Transverse colon (tissue), 4 donors: ENCODE measurements at regions not wholly inside any gene's neighbourhood (a gene's known extent, or its start where the extent isn't known, plus 50 kb on each side); places are given as distances from the start of the nearest gene placed in this dataset.

Source experiments
- DNase-seq: peaks from one replicate; pipeline ENCODE4 v3.0.0-alpha.2; 2019
- H3K27ac ChIP-seq, 4 donors: fragments of 200-600 bp; sonication (generic); 2 replicates each; pipeline ENCODE4 v1.5.1; 2016 to 2018; ENCODE audit warnings: inconsistent platforms in 4 of 4
- H3K27me3 ChIP-seq: fragments of 200-600 bp; sonication (generic); 2 replicates; pipeline ENCODE4 v1.5.1; 2017; ENCODE audit warnings: inconsistent platforms
- H3K36me3 ChIP-seq, 4 donors: fragments of 200-600 bp; sonication (generic); 2 replicates each; pipeline ENCODE4 v1.5.1; 2017 to 2019; ENCODE audit warnings: inconsistent platforms in 4 of 4
- H3K4me1 ChIP-seq, 4 donors: fragments of 200-600 bp; sonication (generic); 2 replicates each; pipeline ENCODE4 v1.5.1; 2017 to 2020; ENCODE audit warnings: inconsistent platforms in 4 of 4
- H3K4me3 ChIP-seq, 4 donors: fragments of 200-600 bp; sonication (generic); 1 replicate in 1 of 4; 2 replicates in 3 of 4; pipeline versions ENCODE4 v1.5.1 to v1.6.1; 2017 to 2019; ENCODE audit warnings: inconsistent platforms in 4 of 4
- H3K9me3 ChIP-seq, 2 donors: fragments of 200-600 bp; sonication (generic); 2 replicates each; pipeline ENCODE4 v1.5.1; 2017 to 2019; ENCODE audit warnings: inconsistent platforms in 2 of 2
- EP300 ChIP-seq: sonication (generic); formaldehyde crosslinking; IDR thresholded peaks from one replicate; pipeline ENCODE4 v1.6.1; 2017; ENCODE audit warnings: antibody characterized with exemption, low read depth
- POLR2A ChIP-seq: fragments of 450-650 bp; IDR thresholded peaks from one replicate; pipeline ENCODE4 v1.6.1; 2016; ENCODE audit warnings: antibody characterized with exemption, mild to moderate bottlenecking, moderate library complexity
- POLR2AphosphoS5 ChIP-seq, 3 donors: sonication (generic); formaldehyde crosslinking; IDR thresholded peaks; one replicate each; pipeline ENCODE4 v1.6.1; 2016; ENCODE audit warnings: antibody characterized with exemption in 3 of 3
- WGBS, 2 donors: methylation state at CpG; one replicate each; pipeline ENCODE4 v1.1.5; 2018; ENCODE audit warnings: low coverage in 1 of 2; 5-methylcytosine and 5-hydroxymethylcytosine counted together
- in situ Hi-C, 4 donors: fragments of 200-750 bp; cut with MboI; loops; one replicate each; pipeline versions ENCODE4 v1.15.0 to v1.15.1; 2017; ENCODE audit warnings: low sequenced_read_pairs in 3 of 4, low pct_ligation_motif_present in 1 of 4, low pct_unique_long_range_greater_than_20kb in 1 of 4
- intact Hi-C: fragments of 100-400 bp; cut with DNase I; formaldehyde crosslinking; loops from one replicate; pipeline ENCODE4 v1.15.1; 2023; ENCODE audit warnings: low total_unique reads
- TF ChIP-seq, protein P1 (sequence below), 5 experiments: fragments of 200-600 bp in 3 of 5; fragments of 450-650 bp in 2 of 5; sonication (generic) in 3 of 5; IDR thresholded peaks; 1 replicate in 2 of 5; 2 replicates in 3 of 5; pipeline ENCODE4 v1.5.1; 2016 to 2017; ENCODE audit warnings: antibody characterized with exemption in 5 of 5, inconsistent platforms in 3 of 5, mild to moderate bottlenecking in 2 of 5, moderate library complexity in 1 of 5

DNA sequence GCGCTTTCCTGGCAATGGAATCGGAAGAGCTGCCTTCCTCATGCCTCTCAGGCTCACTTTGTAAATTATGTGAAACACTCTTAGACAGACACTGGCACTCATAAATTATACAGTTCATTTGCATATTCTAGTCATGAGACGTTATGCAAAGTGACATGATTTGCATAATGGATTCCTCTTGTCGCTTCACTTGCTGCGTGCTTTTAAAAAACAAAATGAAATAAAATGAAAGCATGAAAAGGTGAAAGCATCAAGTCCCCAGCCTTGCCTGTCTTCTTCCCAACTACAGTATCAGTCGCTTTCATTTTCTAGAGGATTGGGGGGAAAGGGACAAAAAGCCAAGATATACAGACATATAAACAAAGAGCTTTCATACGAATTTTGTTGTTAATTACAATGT is 252.8 kb upstream of the PMFBP1 start:
- 86 to 89% methylated on average over 7 of the region's 7 CpGs for WGBS, 2 donors
- Histone ChIP-seq H3K9me3 (peaks cover 13 to 17% of the 10 kb centered on the region in 2 donors), H3K4me3 (no peak overlapping the region), H3K4me1 (no peaks in the 10 kb centered on the region), H3K36me3 (no peaks in the 10 kb centered on the region), H3K27me3 (no peaks in the 10 kb centered on the region), H3K27ac (no peak overlapping the region)
- in situ Hi-C loops = no loop called here
- intact Hi-C loops = no loop called here
- DNase-seq = no peak
- TF ChIP-seq POLR2A (no peak), POLR2AphosphoS5 (IDR thresholded peaks at IDR 0.05) (no peak), EP300 (no peak)
- TF ChIP-seq, protein P1, sequence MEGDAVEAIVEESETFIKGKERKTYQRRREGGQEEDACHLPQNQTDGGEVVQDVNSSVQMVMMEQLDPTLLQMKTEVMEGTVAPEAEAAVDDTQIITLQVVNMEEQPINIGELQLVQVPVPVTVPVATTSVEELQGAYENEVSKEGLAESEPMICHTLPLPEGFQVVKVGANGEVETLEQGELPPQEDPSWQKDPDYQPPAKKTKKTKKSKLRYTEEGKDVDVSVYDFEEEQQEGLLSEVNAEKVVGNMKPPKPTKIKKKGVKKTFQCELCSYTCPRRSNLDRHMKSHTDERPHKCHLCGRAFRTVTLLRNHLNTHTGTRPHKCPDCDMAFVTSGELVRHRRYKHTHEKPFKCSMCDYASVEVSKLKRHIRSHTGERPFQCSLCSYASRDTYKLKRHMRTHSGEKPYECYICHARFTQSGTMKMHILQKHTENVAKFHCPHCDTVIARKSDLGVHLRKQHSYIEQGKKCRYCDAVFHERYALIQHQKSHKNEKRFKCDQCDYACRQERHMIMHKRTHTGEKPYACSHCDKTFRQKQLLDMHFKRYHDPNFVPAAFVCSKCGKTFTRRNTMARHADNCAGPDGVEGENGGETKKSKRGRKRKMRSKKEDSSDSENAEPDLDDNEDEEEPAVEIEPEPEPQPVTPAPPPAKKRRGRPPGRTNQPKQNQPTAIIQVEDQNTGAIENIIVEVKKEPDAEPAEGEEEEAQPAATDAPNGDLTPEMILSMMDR (IDR thresholded peaks at IDR 0.05) = no peak

DNA sequence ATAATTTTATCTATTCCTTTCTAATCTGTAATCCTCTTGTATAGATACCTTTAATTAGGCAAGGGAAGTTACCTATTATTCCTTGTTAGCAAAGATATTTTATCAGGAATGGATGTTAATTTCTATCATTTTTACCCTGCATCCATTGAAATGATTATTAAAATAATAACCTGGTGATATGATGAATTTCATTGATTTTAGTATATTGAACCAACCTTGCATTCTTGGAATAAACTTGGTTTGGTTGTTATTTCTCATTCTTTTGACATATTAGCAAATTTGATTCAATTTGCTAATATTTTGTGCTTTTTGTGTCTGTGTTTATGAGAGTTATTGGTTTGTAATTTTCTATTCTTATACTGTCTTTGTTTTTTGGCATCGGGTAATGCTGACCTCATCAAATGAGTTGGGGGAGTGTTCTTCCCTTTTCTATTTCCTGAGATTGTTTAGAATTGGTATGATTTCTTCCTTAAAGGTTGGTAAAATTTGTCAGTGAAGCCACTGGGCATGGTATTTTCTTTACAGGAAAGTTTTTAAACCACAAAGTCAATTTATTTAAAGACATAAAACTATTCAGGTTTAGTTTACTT is 250.4 kb upstream of the PMFBP1 start:
- Histone ChIP-seq H3K27me3 (no peaks in the 10 kb centered on the region), H3K27ac (no peak overlapping the region), H3K4me3 (no peak overlapping the region), H3K9me3 (peaks cover 13 to 17% of the 10 kb centered on the region in 2 donors), H3K4me1 (no peaks in the 10 kb centered on the region), H3K36me3 (no peaks in the 10 kb centered on the region)
- WGBS, 2 donors = 93 to 100% methylated on average over 1 of the region's 1 CpG
- in situ Hi-C loops (no loop called here), intact Hi-C loops (no loop called here)
- TF ChIP-seq POLR2A (no peak), POLR2AphosphoS5 (IDR thresholded peaks at IDR 0.05) (no peak), EP300 (no peak)
- DNase-seq = no peak

DNA sequence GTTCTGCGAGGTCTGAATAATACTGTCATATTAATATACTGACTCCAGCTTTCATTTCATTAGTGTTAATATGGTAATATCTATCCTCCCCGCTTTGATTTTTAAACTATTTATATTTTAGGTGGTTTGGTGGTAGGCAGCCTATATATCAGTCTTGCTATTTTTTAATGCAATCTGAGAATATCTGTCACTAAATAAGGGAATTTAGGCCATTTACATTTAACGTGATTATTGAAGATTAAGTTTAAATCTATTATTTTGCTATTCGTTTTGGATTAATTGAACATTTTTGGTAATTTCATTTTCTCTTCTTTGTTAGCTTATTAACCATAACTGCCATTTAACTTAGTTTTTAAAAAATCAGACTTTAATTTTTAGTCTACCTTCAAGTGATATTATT is 247.7 kb upstream of the PMFBP1 start:
- no peak for DNase-seq
- Histone ChIP-seq H3K27ac (no peak overlapping the region), H3K9me3 (peaks cover 13 to 17% of the 10 kb centered on the region in 2 donors), H3K27me3 (no peaks in the 10 kb centered on the region), H3K36me3 (no peaks in the 10 kb centered on the region), H3K4me3 (no peak overlapping the region), H3K4me1 (no peaks in the 10 kb centered on the region)
- WGBS, 2 donors = 92 to 98% methylated on average over 4 of the region's 4 CpGs
- TF ChIP-seq POLR2A = no peak
- TF ChIP-seq, protein P1 (IDR thresholded peaks at IDR 0.05) = no peak
- no peak for TF ChIP-seq EP300
- TF ChIP-seq POLR2AphosphoS5 (IDR thresholded peaks at IDR 0.05) = no peak
- in situ Hi-C loops (no loop called here), intact Hi-C loops (no loop called here)

DNA sequence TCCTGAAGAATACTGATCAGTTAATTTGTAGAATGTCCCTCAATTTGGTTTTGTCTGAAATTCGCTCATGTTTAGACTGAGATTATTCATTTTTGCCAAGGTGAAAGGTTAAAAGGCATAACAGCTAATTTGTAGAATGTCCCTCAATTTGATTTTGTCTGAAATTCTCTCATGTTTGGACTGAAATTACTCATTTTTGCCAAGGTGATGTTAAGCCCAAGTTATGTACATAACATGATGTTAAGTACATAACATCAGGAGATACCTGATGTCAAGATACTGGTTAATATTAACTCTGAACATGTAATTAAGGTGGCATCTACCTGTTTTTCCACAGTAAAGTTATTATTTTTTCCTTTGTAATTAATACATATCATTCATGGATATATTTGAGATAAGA is 243.4 kb upstream of the PMFBP1 start:
- 82 to 91% methylated on average over 1 of the region's 1 CpG for WGBS, 2 donors
- no peak for DNase-seq
- intact Hi-C loops = no loop called here
- Histone ChIP-seq H3K36me3 (no peaks in the 10 kb centered on the region), H3K4me1 (no peaks in the 10 kb centered on the region), H3K4me3 (no peak overlapping the region), H3K27ac (no peak overlapping the region), H3K27me3 (no peaks in the 10 kb centered on the region), H3K9me3 (no peaks in the 10 kb centered on the region)
- TF ChIP-seq POLR2AphosphoS5 (IDR thresholded peaks at IDR 0.05) = no peak
- no peak for TF ChIP-seq POLR2A
- in situ Hi-C loops = no loop called here

DNA sequence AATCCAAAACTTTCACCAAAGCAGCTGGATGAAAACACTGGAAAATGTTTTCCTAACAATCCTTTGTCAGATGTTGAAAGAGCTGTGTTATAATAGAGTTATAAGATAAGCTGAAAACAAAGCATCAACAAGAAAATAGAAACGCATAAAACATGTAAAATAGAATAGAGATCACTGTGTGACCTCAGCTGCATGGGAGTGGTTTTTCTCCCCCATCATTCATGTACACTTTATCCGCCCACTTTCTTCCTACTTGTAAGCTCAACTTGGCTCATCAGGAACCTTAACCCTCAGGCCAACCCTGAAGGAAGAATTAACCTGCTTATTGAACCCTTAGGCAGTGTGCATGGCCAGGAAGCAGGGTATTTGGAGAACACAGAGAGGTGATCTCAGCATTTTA is 238.5 kb upstream of the PMFBP1 start:
- 86% methylated on average over 2 of the region's 2 CpGs for WGBS, 2 donors
- Histone ChIP-seq H3K27me3 (no peaks in the 10 kb centered on the region), H3K27ac (no peak overlapping the region), H3K9me3 (no peaks in the 10 kb centered on the region), H3K36me3 (no peaks in the 10 kb centered on the region), H3K4me3 (no peak overlapping the region), H3K4me1 (no peaks in the 10 kb centered on the region)
- in situ Hi-C loops (no loop called here), intact Hi-C loops (no loop called here)
- TF ChIP-seq EP300 (no peak), POLR2AphosphoS5 (IDR thresholded peaks at IDR 0.05) (no peak), POLR2A (no peak)
- TF ChIP-seq, protein P1 (IDR thresholded peaks at IDR 0.05) = no peak
- no peak for DNase-seq
